ENCODE measurements at regions not wholly inside any gene's neighbourhood (a gene's known extent, or its start where the extent isn't known, plus 50 kb on each side); places are given as distances from the start of the nearest gene placed in this dataset.

- TF ChIP-seq CTCF (IDR thresholded peaks at IDR 0.05; ENCODE audit: insufficient read depth, missing control alignments), result peak; percentile 36
- DNase-seq (ENCODE audit: insufficient read length, low spot score), result no peak
- peak; percentile 99 for FAIRE-seq
Observed at GRCh38 chr18:76252880-76253279, 242.2 kb downstream of the ZNF516 start.

- no peak for FAIRE-seq
- no peak for DNase-seq (ENCODE audit: insufficient read length, low spot score)
- no peak for TF ChIP-seq CTCF (IDR thresholded peaks at IDR 0.05; ENCODE audit: insufficient read depth, missing control alignments)
Observed at GRCh38 chr18:76252139-76252538, 242.9 kb downstream of the ZNF516 start.

GRCh38 chr18:76251691-76252090 lies 243.4 kb downstream of the ZNF516 start:
- no peak for DNase-seq (ENCODE audit: insufficient read length, low spot score)
- no peak for TF ChIP-seq CTCF (IDR thresholded peaks at IDR 0.05; ENCODE audit: insufficient read depth, missing control alignments)
- no peak for FAIRE-seq

GRCh38 chr18:76246590-76246989 lies 248.5 kb downstream of the ZNF516 start:
- no peak for DNase-seq (ENCODE audit: insufficient read length, low spot score)
- TF ChIP-seq CTCF (IDR thresholded peaks at IDR 0.05; ENCODE audit: insufficient read depth, missing control alignments), result no peak
- no peak for FAIRE-seq

GRCh38 chr18:76234676-76235060 lies 260.4 kb downstream of the ZNF516 start:
- no peak for TF ChIP-seq CTCF (IDR thresholded peaks at IDR 0.05; ENCODE audit: insufficient read depth, missing control alignments)
- DNase-seq (ENCODE audit: insufficient read length, low spot score) (no peak), FAIRE-seq (peak; percentile 21)

GRCh38 chr18:76233876-76234675 lies 261.0 kb downstream of the ZNF516 start:
- DNase-seq (ENCODE audit: insufficient read length, low spot score), result no peak
- no peak for TF ChIP-seq CTCF (IDR thresholded peaks at IDR 0.05; ENCODE audit: insufficient read depth, missing control alignments)
- peak; percentile 48 for FAIRE-seq

- DNase-seq (ENCODE audit: insufficient read length, low spot score) (no peak), FAIRE-seq (peak; percentile 90)
- no peak for TF ChIP-seq CTCF (IDR thresholded peaks at IDR 0.05; ENCODE audit: insufficient read depth, missing control alignments)
Observed at GRCh38 chr18:76233406-76233805, 261.6 kb downstream of the ZNF516 start.
